Sigmoid colon (tissue), 4 donors: ENCODE measurements at regions not wholly inside any gene's neighbourhood (a gene's known extent, or its start where the extent isn't known, plus 50 kb on each side); places are given as distances from the start of the nearest gene placed in this dataset.

Experiments
- CTCF ChIP-seq, 4 experiments: fragments of 450-650 bp in 3 of 4; fragments of 200-600 bp in 1 of 4; IDR thresholded peaks; one replicate each; pipeline ENCODE4 v1.5.1; 2016 to 2019; ENCODE audit warnings: antibody characterized with exemption in 4 of 4, mild to moderate bottlenecking in 3 of 4, moderate library complexity in 2 of 4
- POLR2A ChIP-seq, 2 donors: fragments of 450-650 bp; IDR thresholded peaks; one replicate each; pipeline ENCODE4 v1.6.1; 2016; ENCODE audit warnings: antibody characterized with exemption in 2 of 2, mild to moderate bottlenecking in 2 of 2, moderate library complexity in 2 of 2
- POLR2AphosphoS5 ChIP-seq, 4 donors: sonication (generic); formaldehyde crosslinking; IDR thresholded peaks; one replicate each; pipeline ENCODE4 v1.6.1; 2017; ENCODE audit warnings: antibody characterized with exemption in 4 of 4

- TF ChIP-seq CTCF (IDR thresholded peaks at IDR 0.05), result no peak
- no peak for TF ChIP-seq POLR2A (IDR thresholded peaks at IDR 0.05)
- TF ChIP-seq POLR2AphosphoS5 (IDR thresholded peaks at IDR 0.05), result no peak
Observed at GRCh38 chr6:143585716-143586115, 74.2 kb upstream of the FUCA2 start.
